ENCODE measurements at regions not wholly inside any gene's neighbourhood (a gene's known extent, or its start where the extent isn't known, plus 50 kb on each side); places are given as distances from the start of the nearest gene placed in this dataset.
A peak's percentile ranks its signal among the peaks of the same experiment; 100 is the strongest.

DNA sequence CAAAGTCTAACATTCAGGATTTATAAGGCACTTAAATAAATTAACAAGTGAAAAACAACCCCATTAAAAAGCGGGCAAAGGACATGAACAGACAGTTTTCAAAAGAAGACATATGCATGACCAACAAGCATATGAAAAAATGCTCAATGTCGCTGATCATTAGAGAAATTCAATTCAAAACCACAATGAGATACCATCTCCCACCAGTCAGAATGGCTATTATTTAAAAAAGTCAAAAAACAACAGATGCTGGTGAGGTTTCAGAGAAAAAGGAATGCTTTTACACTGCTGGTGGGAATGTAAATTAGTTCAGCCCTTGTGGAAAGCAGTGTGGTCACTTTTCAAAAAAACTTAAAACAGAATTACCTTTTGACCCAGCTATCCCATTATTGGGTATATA lies 60.7 kb upstream of the BDKRB2 start:
- no peak for DNase-seq

DNA sequence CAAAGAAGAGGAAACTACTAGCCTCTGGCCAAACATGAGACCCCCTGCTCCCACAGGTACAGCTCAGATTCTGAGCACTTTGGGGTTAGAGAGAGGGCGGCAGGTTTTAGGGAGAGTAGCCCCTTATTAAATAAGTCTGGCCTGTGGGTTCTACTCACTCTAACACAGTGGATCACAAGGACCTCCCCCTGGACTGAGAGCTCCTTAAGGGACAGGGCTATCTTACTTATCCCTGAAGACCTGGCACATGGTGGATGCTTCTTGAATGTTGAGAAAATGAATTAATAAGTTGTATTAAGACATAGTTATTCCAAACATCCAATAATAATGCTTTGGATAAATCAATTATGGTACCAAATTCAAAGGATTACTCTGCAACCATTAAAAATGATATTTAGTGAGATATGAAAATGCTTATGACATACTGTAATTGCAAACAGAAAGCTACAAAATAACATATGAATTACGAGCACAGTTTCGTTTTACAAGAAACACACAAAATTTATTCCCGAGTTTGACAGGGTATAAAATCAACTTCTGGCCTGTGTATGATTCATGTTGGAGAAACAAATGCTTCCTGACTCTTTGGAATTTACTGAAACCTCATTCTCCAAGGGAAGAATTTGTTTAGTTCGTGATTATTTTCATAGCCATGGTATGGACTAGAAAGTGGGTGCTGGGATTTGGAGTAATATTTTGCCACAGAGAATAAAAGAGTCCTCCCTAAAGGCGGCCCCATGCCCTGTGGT lies 59.3 kb upstream of the BDKRB2 start:
- no peak for DNase-seq

DNA sequence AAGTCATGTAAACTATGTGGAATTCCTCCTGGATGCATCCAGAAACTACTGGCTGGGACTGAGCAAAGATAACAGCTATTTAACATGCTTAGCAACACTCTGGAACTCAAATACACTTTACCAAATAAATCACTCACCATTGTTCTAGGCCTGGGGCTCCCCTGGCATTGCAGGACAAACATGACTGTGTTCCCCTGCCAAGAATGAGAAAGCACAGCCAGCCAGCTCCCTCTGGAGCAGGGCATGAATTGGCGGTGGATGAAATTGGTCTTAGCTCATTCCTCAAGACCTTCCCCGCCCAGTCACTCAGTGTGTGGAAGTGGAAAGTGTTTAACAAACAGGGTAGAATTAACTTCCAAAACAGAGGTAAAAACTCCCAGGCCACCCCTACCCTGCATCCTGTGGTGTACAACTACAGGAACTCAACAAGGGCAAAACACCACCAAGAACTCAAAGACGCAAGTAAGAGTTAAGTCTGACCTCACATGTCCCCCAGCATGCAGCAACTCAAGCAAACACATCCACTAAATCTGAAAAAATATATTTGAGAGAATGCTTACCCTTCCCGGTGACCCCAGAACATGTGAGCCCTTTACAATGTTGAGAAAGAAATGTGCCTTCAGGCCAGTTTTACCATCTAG lies 58.4 kb upstream of the BDKRB2 start:
- DNase-seq, result peak in 1 of 2 experiments; percentile 11

DNA sequence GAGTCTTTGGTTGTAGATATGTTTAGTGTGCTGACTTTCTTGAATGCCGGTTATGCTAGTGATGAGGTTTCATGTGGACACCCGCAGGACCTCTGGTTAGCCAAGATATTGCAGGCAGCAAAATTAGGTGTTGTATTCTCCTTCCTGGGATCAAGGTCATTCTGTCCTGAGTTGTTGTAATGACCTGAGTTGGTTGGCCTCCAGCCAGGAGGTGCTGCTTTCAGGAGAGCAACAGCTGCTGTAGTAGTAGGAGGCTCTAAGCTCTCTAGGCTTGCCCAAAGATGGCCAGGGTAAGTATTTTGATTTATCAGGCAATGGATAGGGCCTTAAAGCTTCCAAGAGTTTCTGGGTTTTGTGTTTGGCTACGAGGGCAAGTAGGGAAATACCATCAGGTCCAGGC lies 56.0 kb upstream of the BDKRB2 start:
- no peak for DNase-seq

DNA sequence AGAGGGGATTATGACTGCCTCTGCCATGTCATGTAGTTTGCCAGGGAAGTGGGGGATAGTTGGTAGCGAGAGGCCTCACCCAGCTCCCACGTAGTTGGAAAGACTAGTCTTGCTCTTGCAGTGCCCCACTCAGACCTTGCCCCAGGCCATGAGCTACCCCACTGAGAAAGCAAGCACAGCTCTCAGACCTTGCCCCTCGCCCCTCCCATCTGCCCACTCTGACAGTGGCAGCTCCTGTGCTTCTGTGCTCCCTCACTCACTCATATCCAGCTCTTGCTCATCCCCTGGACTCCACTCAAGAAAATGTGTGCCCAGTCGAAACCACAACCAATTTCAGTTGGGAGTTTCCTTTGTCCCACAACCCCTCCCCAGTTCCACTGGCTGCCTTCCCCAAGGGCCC lies 55.5 kb upstream of the BDKRB2 start:
- no peak for DNase-seq

DNA sequence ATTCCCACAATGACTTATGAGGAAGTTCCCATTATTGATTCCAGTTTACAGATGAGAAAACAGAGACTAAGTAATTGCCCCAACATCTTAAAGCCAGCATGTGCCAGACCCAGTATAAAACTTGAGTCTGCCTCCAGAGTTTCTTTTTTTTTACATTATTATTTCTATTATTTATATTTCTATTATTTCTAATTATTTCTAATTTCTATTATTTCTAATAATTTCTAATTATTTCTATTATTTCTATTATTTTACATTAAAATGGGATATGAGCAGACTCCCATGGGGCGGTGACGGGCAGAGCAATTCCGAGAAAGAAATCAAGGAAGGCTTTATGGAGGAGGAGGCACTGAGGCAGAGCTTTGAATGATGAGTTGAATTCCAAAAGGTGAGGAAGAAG lies 54.4 kb upstream of the BDKRB2 start:
- DNase-seq, result no peak

DNA sequence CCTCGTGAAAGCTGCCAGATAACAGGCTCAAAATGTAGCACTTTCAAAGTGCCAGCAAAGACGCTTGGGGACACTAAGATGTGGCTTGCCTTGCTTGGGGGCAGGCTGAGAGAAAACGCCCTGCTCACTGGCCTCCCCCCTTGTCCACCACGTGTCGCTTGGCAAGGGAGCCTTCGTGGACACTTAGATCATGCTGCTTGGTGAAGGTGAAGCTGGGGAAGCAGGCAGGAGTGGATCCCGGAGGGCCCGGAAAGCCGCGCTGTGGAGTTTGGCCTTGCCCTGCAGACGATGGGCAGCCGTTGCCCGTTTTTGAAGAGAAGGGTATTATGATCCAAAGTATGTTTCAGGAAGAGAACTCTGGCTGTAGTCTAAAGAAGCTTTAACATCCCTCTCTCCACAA lies 53.4 kb upstream of the BDKRB2 start:
- no peak for DNase-seq

DNA sequence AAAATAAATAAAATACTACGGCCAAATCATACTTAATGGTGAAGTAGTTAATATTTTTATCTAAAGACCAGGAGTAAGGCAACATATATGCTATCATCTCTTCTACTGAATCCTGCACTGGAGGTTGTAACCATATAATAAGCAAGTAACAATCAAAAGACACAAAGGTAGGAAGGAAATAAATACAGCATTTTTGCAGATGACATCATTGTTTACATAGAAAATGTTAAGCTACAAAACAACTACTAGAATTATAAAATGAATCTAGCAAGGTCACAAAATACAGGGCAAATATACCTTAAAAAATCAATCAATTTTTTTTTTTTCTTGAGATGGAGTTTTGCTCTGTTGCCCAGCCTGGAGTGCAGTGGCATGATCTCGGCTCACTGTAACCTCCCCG lies 51.6 kb upstream of the BDKRB2 start:
- DNase-seq, result no peak
